Femur (tissue), 1 donor: ENCODE measurements at regions not wholly inside any gene's neighbourhood (a gene's known extent, or its start where the extent isn't known, plus 50 kb on each side); places are given as distances from the start of the nearest gene placed in this dataset.
A peak's percentile ranks its signal among the peaks of the same experiment; 100 is the strongest.
"Not testable (repeated sequence)": the region's sequence is repeated elsewhere in the genome, so short reads cannot be mapped to it uniquely, and the experiment has no call there.

Source experiments
- DNase-seq: peaks from one replicate; pipeline ENCODE4 v3.0.0-alpha.2; 2017

GRCh38 chr6:26175033-26175427 lies 87.8 kb downstream of the HFE start:
- DNase-seq, result no peak

- no peak for DNase-seq
These were observed 88.4 kb downstream of the HFE start for GRCh38 chr6:26175428-26176181.

GRCh38 chr6:26179675-26180074 lies 92.4 kb downstream of the HFE start:
- no peak for DNase-seq

DNA sequence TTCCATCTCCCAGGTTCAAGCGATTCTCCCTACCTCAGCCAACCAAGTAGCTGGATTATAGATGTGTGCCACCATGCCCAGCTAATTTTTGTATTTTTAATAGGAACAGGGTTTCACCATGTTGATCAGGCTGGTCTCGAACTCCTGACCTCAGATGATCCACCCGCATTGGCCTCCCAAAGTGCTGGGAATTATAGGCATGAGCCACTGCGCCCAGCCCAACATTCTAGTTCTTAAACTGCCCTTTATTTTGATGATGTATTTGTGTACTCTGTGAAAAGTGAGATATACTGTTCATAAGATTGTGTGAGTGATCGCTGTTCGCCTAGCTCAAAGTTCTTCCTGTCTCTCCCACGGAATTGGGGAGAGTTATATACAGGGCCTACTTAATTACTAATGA lies 93.1 kb downstream of the HFE start:
- no peak for DNase-seq

GRCh38 chr6:26183237-26183580 lies 96.0 kb downstream of the HFE start:
- no peak for DNase-seq

DNA sequence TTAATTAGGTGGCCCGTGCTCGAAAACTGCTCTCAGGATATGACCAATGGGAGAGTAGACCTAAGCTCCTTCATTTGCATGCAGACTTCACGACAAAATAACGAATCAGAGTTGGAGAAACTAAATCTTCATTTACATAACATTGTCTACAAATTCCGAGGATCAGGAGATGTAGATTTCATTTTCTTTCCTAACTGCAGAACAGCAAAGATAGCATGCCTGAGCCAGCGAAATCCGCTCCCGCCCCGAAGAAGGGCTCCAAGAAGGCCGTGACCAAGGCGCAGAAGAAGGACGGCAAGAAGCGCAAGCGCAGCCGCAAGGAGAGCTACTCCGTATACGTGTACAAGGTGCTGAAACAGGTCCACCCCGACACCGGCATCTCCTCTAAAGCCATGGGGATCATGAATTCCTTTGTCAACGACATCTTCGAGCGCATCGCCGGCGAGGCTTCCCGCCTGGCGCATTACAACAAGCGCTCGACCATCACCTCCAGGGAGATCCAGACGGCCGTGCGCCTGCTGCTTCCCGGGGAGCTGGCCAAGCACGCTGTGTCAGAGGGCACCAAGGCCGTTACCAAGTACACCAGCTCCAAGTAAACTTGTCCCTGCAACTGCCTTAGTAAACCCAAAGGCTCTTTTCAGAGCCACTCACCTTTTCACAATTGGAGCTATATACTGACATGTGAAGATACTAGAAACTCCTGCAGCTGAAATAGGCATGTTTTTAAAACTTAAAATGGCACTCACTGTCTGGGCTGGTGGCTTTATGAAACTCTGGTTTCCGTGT lies 96.5 kb downstream of the HFE start:
- DNase-seq, result peak; percentile 85

DNA sequence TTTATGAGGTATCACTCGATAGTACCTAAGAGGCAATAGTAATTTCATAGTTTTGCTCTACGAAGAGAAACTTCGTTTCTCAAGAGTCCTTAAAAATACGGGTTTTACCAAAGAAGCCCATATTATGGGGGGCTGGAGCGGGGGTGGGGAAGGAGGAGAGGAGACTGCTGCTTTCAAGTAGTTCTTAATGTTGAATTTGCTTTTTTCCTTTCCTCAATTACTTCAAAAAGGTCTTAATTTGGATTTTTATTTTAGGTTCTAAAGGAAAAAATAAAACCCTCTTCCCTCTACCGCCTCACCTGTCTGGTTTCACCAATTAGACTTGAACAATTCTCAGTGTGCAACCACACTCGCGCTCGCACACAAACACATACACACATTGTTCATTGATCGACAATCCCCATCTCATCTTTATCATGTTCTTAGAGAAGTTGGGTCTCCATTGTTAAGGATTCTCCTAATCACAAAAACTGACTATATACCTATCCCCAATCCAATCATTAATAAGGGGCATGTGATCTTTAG lies 97.2 kb downstream of the HFE start:
- DNase-seq, result no peak

GRCh38 chr6:26185004-26185403 lies 97.8 kb downstream of the HFE start:
- no peak for DNase-seq

GRCh38 chr6:26185802-26186201 lies 98.6 kb downstream of the HFE start:
- no peak for DNase-seq

- DNase-seq, result no peak
These were observed 99.4 kb downstream of the HFE start for GRCh38 chr6:26186652-26187051.

- DNase-seq, result no peak
These were observed 100.1 kb downstream of the HFE start for GRCh38 chr6:26187292-26187691.

- peak; percentile 76 for DNase-seq
These were observed 100.9 kb downstream of the HFE start for GRCh38 chr6:26187981-26188635.

DNA sequence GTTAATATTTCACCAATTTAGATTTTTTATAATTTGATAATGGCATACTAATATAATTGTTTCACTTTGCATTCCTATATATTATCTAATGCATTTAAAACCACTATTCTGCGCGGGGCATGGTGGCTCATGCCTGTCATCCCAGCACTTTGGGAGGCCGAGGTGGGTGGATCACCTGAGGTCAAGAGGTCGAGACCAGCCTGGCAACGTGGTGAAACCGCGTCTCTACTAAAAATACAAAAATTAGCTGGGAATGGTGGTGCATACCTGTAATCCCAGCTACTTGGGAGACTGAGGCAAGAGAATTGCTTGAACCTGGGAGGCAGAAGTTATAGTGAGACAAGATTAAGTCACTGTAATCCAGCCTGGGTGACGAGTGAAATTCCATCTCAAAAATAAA lies 104.3 kb downstream of the HFE start:
- not testable (repeated sequence) for DNase-seq

DNA sequence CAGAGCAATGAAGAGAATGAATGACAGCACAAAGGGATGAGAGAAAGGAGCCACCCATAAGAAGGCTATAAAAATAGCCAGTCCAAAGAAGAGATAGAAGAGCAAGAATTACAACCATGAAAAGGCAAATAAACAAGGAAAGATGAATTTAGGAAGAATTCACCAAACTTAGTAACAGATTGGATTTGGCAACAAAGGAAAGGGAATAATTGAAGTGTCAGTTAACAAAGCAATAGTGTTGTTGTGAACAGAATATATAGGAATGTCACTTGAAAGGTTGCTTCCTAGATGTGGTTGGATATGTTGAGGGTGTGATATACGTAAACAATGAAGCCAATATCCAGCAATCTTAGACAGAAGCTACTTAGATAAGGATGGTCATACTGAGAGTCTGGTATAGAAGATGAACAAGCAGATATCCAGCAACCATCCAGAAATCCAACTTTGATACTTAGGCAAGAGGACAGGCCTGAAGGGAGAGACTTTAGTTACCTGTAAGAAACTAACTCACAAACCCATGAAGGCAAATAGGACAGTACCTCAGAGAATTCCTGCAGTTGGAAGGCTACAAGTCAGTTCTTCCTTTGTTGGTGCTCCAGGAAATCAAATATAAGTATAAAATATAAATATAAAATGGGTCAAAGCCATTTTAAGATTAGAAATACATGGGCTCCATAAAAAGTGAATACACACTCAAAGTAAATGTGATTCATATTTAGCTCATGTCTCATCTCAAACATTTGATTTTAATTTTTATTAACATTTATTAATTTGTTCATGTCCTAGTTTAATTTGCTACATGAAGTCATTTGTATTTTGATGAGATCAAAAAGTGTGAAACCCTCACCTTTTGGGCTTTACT lies 106.5 kb downstream of the HFE start:
- no peak for DNase-seq

- DNase-seq, result no peak
These were observed 107.1 kb downstream of the HFE start for GRCh38 chr6:26194329-26194701.

DNA sequence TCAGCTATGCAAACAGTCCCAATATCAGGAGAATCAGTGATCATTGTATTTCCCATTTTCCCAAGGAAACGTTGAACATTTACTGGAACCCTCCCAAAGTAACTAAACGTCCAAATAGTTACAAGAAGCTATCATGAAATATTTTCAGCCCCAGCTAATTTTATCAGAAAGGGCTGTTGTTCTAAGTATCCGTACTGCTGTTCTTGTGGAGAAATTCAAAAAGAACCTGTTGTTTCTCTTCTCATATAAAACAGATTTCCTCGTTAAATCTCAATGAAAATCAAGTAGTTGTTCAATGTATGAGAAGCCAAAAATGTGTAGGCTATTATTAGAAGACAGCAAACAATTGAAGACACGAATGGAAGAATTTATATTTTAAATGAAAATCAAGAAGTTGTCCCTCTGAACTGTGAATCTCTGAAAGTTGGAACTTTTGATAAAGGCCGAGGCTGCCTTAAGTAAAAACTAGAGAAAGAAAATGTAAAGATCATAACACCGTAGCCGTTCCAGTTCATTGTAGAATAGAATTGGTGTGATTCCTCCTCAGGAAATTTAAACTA lies 107.7 kb downstream of the HFE start:
- DNase-seq, result no peak

DNA sequence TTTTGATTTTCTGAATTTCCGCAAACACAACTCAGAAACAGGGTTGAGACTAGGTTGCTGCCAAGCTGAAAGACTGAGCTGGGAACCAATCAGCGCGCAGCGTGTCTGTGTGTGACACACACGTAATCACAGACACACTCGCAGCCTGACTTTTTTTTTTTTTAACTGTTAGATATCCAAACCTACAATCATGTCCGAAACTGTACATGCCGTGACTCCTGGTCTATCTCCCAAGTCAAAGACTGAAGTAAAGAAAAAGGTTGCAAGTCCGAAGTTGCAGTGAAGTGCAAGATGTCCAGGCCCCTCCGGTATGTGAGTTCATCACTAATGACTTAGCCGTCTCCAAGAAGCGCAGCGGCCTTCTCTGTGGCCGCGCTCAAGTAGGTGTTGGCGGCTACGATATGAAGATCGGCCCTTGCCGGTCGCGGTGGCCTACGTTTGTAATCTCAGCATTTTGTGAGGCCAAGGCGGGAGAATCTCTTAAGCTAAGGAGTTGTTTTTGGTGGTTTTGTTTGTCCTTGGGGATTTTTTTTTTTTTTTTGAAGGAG lies 108.2 kb downstream of the HFE start:
- DNase-seq, result peak; percentile 95

- DNase-seq, result peak; percentile 61
These were observed 109.0 kb downstream of the HFE start for GRCh38 chr6:26195924-26196845.

DNA sequence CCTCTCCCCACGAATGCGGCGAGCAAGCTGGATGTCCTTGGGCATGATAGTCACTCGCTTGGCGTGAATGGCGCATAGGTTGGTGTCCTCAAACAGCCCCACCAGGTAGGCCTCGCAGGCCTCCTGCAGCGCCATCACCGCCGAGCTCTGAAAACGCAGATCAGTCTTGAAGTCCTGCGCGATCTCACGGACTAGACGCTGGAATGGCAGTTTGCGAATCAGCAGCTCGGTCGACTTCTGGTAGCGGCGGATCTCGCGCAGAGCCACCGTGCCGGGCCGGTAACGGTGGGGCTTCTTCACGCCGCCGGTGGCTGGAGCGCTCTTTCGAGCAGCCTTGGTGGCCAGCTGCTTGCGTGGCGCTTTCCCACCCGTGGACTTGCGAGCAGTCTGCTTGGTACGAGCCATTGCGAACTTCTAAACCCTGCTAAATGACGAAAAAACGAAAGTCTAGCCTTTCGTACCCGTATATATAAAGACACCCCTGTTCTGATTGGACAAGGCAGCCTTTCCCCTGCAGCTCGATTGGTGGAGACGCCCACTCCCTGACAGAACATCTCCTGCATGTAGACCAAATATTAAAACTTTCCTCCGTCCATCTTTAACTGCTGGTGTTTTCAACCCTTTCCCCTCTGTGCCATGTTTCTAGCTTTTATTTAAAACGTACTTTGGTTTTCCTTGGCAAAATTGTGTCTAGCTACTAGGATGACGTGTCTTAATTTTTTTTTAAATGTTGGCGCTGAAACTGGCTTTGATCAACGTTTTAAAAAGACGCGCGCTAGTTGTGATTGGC lies 109.8 kb downstream of the HFE start:
- DNase-seq, result peak; percentile 93

DNA sequence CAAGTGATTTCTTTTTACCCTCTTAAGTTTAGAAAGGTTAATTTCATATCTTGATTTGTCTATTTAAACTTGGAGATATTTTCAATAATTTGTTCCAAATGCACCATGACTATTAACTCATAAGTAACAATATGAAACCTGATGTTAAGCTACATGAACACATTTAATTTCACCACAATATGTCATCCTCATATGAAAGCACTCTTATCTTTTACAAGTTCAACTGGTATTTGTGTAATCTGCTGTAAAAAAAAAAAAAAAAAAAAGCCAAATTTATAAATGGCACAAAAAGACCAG lies 110.4 kb downstream of the HFE start:
- DNase-seq, result no peak
